ENCODE measurements at regions not wholly inside any gene's neighbourhood (a gene's known extent, or its start where the extent isn't known, plus 50 kb on each side); places are given as distances from the start of the nearest gene placed in this dataset.

DNA sequence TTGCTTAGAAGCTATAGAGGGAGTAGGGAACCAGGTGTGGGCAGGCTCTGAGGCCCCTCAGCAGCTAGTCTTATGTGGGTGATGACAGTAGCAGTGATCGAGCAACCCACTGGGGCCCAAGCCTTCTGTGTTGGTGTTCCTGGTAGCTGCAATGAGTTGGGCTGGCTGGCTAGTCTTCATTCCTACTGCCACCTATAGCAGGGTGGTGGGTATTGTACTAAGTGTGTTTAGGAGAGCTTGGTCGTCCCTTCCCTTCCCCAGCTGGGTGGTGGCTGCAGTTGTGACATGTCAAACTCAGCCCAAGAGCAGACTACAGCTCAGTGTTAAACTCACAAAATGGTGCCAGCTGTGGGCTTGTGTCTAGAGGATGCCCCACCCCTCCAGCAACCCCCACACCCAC is 486.1 kb upstream of the UBE2E3 start:
- Mint-ChIP-seq H3K27ac (no peak overlapping the region), H3K4me3 (ENCODE audit: low read depth) (no peak overlapping the region), H3K27me3 (no peaks in the 10 kb centered on the region), H3K4me1 (ENCODE audit: low read depth) (no peaks in the 10 kb centered on the region), H3K36me3 (ENCODE audit: insufficient read depth) (peaks cover 2% of the 10 kb centered on the region), H3K9me3 (ENCODE audit: low read depth) (peaks cover 21% of the 10 kb centered on the region)
- TF ChIP-seq, protein P1, sequence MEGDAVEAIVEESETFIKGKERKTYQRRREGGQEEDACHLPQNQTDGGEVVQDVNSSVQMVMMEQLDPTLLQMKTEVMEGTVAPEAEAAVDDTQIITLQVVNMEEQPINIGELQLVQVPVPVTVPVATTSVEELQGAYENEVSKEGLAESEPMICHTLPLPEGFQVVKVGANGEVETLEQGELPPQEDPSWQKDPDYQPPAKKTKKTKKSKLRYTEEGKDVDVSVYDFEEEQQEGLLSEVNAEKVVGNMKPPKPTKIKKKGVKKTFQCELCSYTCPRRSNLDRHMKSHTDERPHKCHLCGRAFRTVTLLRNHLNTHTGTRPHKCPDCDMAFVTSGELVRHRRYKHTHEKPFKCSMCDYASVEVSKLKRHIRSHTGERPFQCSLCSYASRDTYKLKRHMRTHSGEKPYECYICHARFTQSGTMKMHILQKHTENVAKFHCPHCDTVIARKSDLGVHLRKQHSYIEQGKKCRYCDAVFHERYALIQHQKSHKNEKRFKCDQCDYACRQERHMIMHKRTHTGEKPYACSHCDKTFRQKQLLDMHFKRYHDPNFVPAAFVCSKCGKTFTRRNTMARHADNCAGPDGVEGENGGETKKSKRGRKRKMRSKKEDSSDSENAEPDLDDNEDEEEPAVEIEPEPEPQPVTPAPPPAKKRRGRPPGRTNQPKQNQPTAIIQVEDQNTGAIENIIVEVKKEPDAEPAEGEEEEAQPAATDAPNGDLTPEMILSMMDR (IDR thresholded peaks at IDR 0.05; ENCODE audit: unreplicated experiment), result no peak
- DNase-seq (ENCODE audit: low spot score, unreplicated experiment), result no peak

GRCh38 chr2:180482696-180483095 is 475.6 kb upstream of the CWC22 start:
- TF ChIP-seq, protein P1 (IDR thresholded peaks at IDR 0.05; ENCODE audit: unreplicated experiment), result no peak
- Mint-ChIP-seq H3K36me3 (ENCODE audit: insufficient read depth) (no peaks in the 10 kb centered on the region), H3K27ac (no peak overlapping the region), H3K4me1 (ENCODE audit: low read depth) (no peaks in the 10 kb centered on the region), H3K4me3 (ENCODE audit: low read depth) (no peak overlapping the region), H3K27me3 (no peaks in the 10 kb centered on the region), H3K9me3 (ENCODE audit: low read depth) (no peaks in the 10 kb centered on the region)
- no peak for DNase-seq (ENCODE audit: low spot score, unreplicated experiment)

- Mint-ChIP-seq H3K4me3 (ENCODE audit: low read depth) (no peak overlapping the region), H3K36me3 (ENCODE audit: insufficient read depth) (no peaks in the 10 kb centered on the region), H3K27me3 (no peaks in the 10 kb centered on the region), H3K27ac (no peak overlapping the region), H3K9me3 (ENCODE audit: low read depth) (no peaks in the 10 kb centered on the region), H3K4me1 (ENCODE audit: low read depth) (no peaks in the 10 kb centered on the region)
- TF ChIP-seq, protein P1 (IDR thresholded peaks at IDR 0.05; ENCODE audit: unreplicated experiment), result no peak
- DNase-seq (ENCODE audit: low spot score, unreplicated experiment), result no peak
These were observed 474.9 kb upstream of the CWC22 start for GRCh38 chr2:180481998-180482397.

- Mint-ChIP-seq H3K4me3 (ENCODE audit: low read depth) (no peak overlapping the region), H3K27ac (no peak overlapping the region), H3K4me1 (ENCODE audit: low read depth) (no peaks in the 10 kb centered on the region), H3K9me3 (ENCODE audit: low read depth) (no peaks in the 10 kb centered on the region), H3K36me3 (ENCODE audit: insufficient read depth) (no peaks in the 10 kb centered on the region), H3K27me3 (no peaks in the 10 kb centered on the region)
- DNase-seq (ENCODE audit: low spot score, unreplicated experiment), result no peak
- TF ChIP-seq, protein P1 (IDR thresholded peaks at IDR 0.05; ENCODE audit: unreplicated experiment), result no peak
These were observed 471.8 kb upstream of the CWC22 start for GRCh38 chr2:180478883-180479282.

DNA sequence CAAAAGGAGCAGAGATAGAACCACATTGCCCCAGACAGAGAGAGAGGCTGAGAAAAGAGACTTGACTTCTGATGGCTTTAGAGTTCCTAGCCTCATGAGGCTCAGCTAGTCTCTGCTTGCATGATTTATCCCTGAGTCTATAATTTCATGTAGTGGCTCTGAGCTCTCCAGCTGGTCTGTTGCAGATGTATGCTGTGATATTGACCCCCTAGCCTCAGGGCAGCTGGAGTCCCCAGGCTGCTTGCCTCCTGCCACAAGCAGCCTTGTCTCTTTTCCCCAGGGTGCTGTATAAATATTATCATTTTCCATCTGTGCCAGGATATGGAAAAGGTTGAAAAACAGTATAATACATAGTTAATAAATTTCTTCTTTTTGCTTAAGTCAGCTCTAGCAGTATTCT is 467.6 kb upstream of the CWC22 start:
- TF ChIP-seq, protein P1 (IDR thresholded peaks at IDR 0.05; ENCODE audit: unreplicated experiment), result no peak
- H3K27ac Mint-ChIP-seq, result no peak overlapping the region
- DNase-seq (ENCODE audit: low spot score, unreplicated experiment), result no peak
- no peaks in the 10 kb centered on the region for H3K36me3 Mint-ChIP-seq (ENCODE audit: insufficient read depth)
- H3K4me3 Mint-ChIP-seq (ENCODE audit: low read depth), result no peak overlapping the region
- H3K27me3 Mint-ChIP-seq, result no peaks in the 10 kb centered on the region
- no peaks in the 10 kb centered on the region for H3K4me1 Mint-ChIP-seq (ENCODE audit: low read depth)
- H3K9me3 Mint-ChIP-seq (ENCODE audit: low read depth), result peaks cover 2% of the 10 kb centered on the region

Data from progenitor cell of endocrine pancreas (in vitro differentiated cells).